HepG2 (cell line): ENCODE measurements at regions not wholly inside any gene's neighbourhood (a gene's known extent, or its start where the extent isn't known, plus 50 kb on each side); places are given as distances from the start of the nearest gene placed in this dataset.

Experiments used
- ATAC-seq: fragments of 200-7000 bp; cut with Tn5 transposase; 3 replicates; pipeline ENCODE4 v1.9.1; 2020; ENCODE audit warnings: mild to moderate bottlenecking, moderate library complexity
- BruUV-seq: library from RNA; stranded (reverse); fragments of 400-500 nt; replicated peaks from 2 replicates; lab custom pipeline; 2021; lab: Mats Ljungman, UMichigan
- CTCF ChIA-PET: fragments of 300-600 bp; formaldehyde crosslinking; extraction: SDS; loops from one replicate; lab custom pipeline; 2021; ENCODE audit warnings: low total read pairs, inconsistent platforms, low intra/inter-chr PET ratio; lab: Yijun Ruan, JAX
- POLR2A ChIA-PET: fragments of 350-600 bp; sonication (Branson Sonifier 250); formaldehyde crosslinking; loops from one replicate; lab custom pipeline; 2020; ENCODE audit warnings: antibody characterized with exemption, inconsistent platforms; lab: Yijun Ruan, JAX
- DNase-seq: peaks from one replicate; pipeline ENCODE4 v3.0.0-alpha.2; 2015; ENCODE audit warnings: low spot score
- FAIRE-seq: peaks from 3 replicates; lab custom pipeline; 2011; peaks lifted over from hg19 to GRCh38; lab: Jason Lieb, UNC
- H2AFZ ChIP-seq: one replicate; pipeline ENCODE4 v1.6.1; 2011; ENCODE audit warnings: low read length, inconsistent platforms
- H3K27ac ChIP-seq: fragments of 300-600 bp; 3 replicates; pipeline ENCODE4 v1.8.0; 2011; ENCODE audit warnings: mixed run types, mild to moderate bottlenecking, mixed read lengths, low read length, inconsistent platforms; ENCODE audit not compliant: insufficient read depth; ENCODE audit errors: extremely low read length
- H3K27me3 ChIP-seq, 2 experiments: fragments of 200-600 bp in 1 of 2; 2 replicates in 1 of 2; 3 replicates in 1 of 2; pipeline versions ENCODE4 v1.6.0 to v1.8.0; 2011; ENCODE audit warnings: low read length in 2 of 2, mild to moderate bottlenecking in 2 of 2, moderate library complexity in 2 of 2, inconsistent platforms in 1 of 2; ENCODE audit not compliant: insufficient read depth in 2 of 2, control insufficient read depth in 1 of 2
- H3K36me3 ChIP-seq, 2 experiments: fragments of 200-600 bp in 1 of 2; replicated peaks in 1 of 2; 2 replicates in 1 of 2; 3 replicates in 1 of 2; pipeline versions ENCODE4 v1.5.1 to v1.8.0; 2011; ENCODE audit warnings: low read length in 2 of 2, inconsistent platforms in 1 of 2; ENCODE audit not compliant: insufficient read depth in 2 of 2, control insufficient read depth in 1 of 2
- H3K4me1 ChIP-seq: 2 replicates; pipeline ENCODE4 v1.5.1; 2012; ENCODE audit warnings: low read length, inconsistent platforms; ENCODE audit not compliant: insufficient read depth
- H3K4me2 ChIP-seq: 2 replicates; pipeline ENCODE4 v1.6.0; 2011; ENCODE audit warnings: low read depth, low read length, inconsistent platforms
- H3K4me3 ChIP-seq, 3 experiments: fragments of 200-600 bp in 1 of 3; sonication (generic), shearing (Covaris generic) in 1 of 3; replicated peaks in 1 of 3; 2 replicates each; pipeline ENCODE4 v1.5.1; 2011 to 2016; ENCODE audit warnings: low read length in 3 of 3, inconsistent platforms in 2 of 3, low read depth in 2 of 3, mild to moderate bottlenecking in 2 of 3, control low read depth in 1 of 3, mixed read lengths in 1 of 3; ENCODE audit not compliant: insufficient read depth in 1 of 3
- H3K79me2 ChIP-seq: one replicate; pipeline ENCODE4 v1.6.1; 2011; ENCODE audit warnings: low read length, inconsistent platforms; ENCODE audit not compliant: insufficient read depth
- H3K9ac ChIP-seq: 2 replicates; pipeline ENCODE4 v1.6.0; 2011; ENCODE audit warnings: mild to moderate bottlenecking, low read depth, low read length, inconsistent platforms; ENCODE audit not compliant: insufficient read depth
- H3K9me3 ChIP-seq: 2 replicates; pipeline ENCODE4 v1.5.1; 2012; ENCODE audit warnings: mild to moderate bottlenecking, low read length
- H4K20me1 ChIP-seq: 2 replicates; pipeline ENCODE4 v1.6.0; 2011; ENCODE audit warnings: inconsistent platforms, mild to moderate bottlenecking, low read length, moderate library complexity; ENCODE audit not compliant: insufficient read depth
- GABPB1 ChIP-seq: IDR thresholded peaks from 2 replicates; pipeline ENCODE4 v1.6.1; 2016; ENCODE audit warnings: mild to moderate bottlenecking, missing genetic modification reagents, moderate library complexity, missing compliant biosample characterization
- MEIS1 ChIP-seq: sonication (generic); formaldehyde crosslinking; IDR thresholded peaks from 2 replicates; pipeline ENCODE4 v1.9.0; 2021; ENCODE audit warnings: mild to moderate bottlenecking, missing genetic modification reagents, moderate library complexity, borderline replicate concordance
- SUZ12 ChIP-seq: fragments of 150-350 bp; IDR thresholded peaks from 2 replicates; pipeline ENCODE4 v1.6.1; 2014; ENCODE audit warnings: low read depth, low read length
- U2AF2 ChIP-seq: fragments of 200-400 bp; formaldehyde crosslinking; IDR thresholded peaks from 2 replicates; pipeline ENCODE4 v1.6.1; 2017; ENCODE audit warnings: low read depth, mild to moderate bottlenecking, low read length
- ZNF180 ChIP-seq: sonication (generic); formaldehyde crosslinking; IDR thresholded peaks from 2 replicates; pipeline ENCODE4 v1.4.0; 2020; ENCODE audit warnings: low read depth, missing genetic modification reagents, borderline replicate concordance
- ZNF720 ChIP-seq: sonication (generic); formaldehyde crosslinking; IDR thresholded peaks from 2 replicates; pipeline ENCODE4 v1.4.0; 2020; ENCODE audit warnings: missing genetic modification reagents
- WGBS: methylation state at CpG from one replicate; pipeline ENCODE4 v1.1.6; 2017; ENCODE audit warnings: low lambda C conversion rate; 5-methylcytosine and 5-hydroxymethylcytosine counted together
- in situ Hi-C: cut with HindIII; loops from 2 replicates; pipeline ENCODE4 v1.10.0; 2017; ENCODE audit warnings: low pct_unique_long_range_greater_than_20kb; ENCODE audit not compliant: extremely low pct_ligation_motif_present
- intact Hi-C: fragments of 100-400 bp; cut with micrococcal nuclease; formaldehyde crosslinking; loops from one replicate; pipeline ENCODE4 v1.10.0; 2022; ENCODE audit not compliant: unreplicated experiment
- TF ChIP-seq, protein P1 (sequence below): fragments of 450-650 bp; IDR thresholded peaks from 2 replicates; pipeline ENCODE4 v1.6.1; 2017
- TF ChIP-seq, protein P2 (sequence below): IDR thresholded peaks from 2 replicates; pipeline ENCODE4 v1.6.1; 2016; ENCODE audit warnings: missing compliant biosample characterization, missing genetic modification reagents, borderline replicate concordance

DNA sequence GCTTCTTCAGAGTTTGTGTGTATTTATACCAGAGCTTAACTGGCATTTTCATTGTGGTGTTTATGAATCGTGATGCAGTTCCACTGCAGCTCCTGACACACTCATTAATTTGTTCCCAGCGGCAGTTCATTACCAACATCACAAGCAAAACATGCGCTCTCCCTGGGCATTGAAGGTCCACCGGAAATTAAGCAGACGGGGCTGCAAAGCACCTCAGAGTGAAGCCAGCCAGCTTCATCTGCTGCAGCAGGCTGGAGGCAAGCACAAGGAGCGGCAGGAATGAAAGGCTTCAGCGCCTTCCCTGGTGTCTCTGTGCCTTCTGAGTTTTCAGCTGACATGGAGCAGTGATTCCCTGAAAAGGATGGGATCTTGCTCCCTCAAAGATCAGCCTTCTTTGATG lies 246.0 kb upstream of the SPTLC3 start:
- Histone ChIP-seq H2AFZ (no peak overlapping the region), H4K20me1 (no peaks in the 10 kb centered on the region), H3K79me2 (no peaks in the 10 kb centered on the region), H3K4me3 (no peak overlapping the region), H3K9ac (no peak overlapping the region), H3K9me3 (no peaks in the 10 kb centered on the region), H3K4me1 (no peaks in the 10 kb centered on the region), H3K4me2 (no peak overlapping the region), H3K27me3 (peaks cover 0 to 17% of the 10 kb centered on the region in 2 experiments; a peak in 2 of 5 replicates), H3K36me3 (no peaks in the 10 kb centered on the region), H3K27ac (no peak overlapping the region)
- ChIA-PET CTCF (no interaction called here), POLR2A (no interaction called here)
- FAIRE-seq (no peak), DNase-seq (no peak), ATAC-seq (no peak; the same call in 2 of the 3 replicates)
- TF ChIP-seq, protein P1, sequence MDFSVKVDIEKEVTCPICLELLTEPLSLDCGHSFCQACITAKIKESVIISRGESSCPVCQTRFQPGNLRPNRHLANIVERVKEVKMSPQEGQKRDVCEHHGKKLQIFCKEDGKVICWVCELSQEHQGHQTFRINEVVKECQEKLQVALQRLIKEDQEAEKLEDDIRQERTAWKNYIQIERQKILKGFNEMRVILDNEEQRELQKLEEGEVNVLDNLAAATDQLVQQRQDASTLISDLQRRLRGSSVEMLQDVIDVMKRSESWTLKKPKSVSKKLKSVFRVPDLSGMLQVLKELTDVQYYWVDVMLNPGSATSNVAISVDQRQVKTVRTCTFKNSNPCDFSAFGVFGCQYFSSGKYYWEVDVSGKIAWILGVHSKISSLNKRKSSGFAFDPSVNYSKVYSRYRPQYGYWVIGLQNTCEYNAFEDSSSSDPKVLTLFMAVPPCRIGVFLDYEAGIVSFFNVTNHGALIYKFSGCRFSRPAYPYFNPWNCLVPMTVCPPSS = no peak
- TF ChIP-seq ZNF180 (CRISPR knock-in tag) (no peak), SUZ12 (no peak), U2AF2 (no peak), ZNF720 (CRISPR knock-in tag) (no peak), MEIS1 (CRISPR knock-in tag) (no peak), GABPB1 (CRISPR knock-in tag) (no peak)
- TF ChIP-seq, protein P2, sequence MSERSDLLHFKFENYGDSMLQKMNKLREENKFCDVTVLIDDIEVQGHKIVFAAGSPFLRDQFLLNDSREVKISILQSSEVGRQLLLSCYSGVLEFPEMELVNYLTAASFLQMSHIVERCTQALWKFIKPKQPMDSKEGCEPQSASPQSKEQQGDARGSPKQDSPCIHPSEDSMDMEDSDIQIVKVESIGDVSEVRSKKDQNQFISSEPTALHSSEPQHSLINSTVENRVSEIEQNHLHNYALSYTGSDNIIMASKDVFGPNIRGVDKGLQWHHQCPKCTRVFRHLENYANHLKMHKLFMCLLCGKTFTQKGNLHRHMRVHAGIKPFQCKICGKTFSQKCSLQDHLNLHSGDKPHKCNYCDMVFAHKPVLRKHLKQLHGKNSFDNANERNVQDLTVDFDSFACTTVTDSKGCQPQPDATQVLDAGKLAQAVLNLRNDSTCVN (CRISPR knock-in tag) = no peak
- intact Hi-C loops (no loop called here), in situ Hi-C loops (no loop called here)
- no TSS peak for BruUV-seq
- WGBS = 3% methylated on average over 7 of the region's 7 CpGs
